Prostate gland (tissue), 2 donors: ENCODE measurements at regions not wholly inside any gene's neighbourhood (a gene's known extent, or its start where the extent isn't known, plus 50 kb on each side); places are given as distances from the start of the nearest gene placed in this dataset.

Source experiments
- POLR2A ChIP-seq: fragments of 450-650 bp; IDR thresholded peaks from one replicate; pipeline ENCODE4 v1.6.1; 2016; ENCODE audit warnings: antibody characterized with exemption, mild to moderate bottlenecking
- POLR2AphosphoS5 ChIP-seq: sonication (generic); formaldehyde crosslinking; IDR thresholded peaks from one replicate; pipeline ENCODE4 v1.6.1; 2017; ENCODE audit warnings: antibody characterized with exemption
- TF ChIP-seq, protein P1 (sequence below), 4 experiments: fragments of 200-600 bp in 2 of 4; fragments of 450-650 bp in 2 of 4; sonication (generic) in 2 of 4; IDR thresholded peaks; 1 replicate in 3 of 4; 2 replicates in 1 of 4; pipeline ENCODE4 v1.5.1; 2016 to 2019; ENCODE audit warnings: antibody characterized with exemption in 4 of 4, mild to moderate bottlenecking in 2 of 4, moderate library complexity in 2 of 4

- no peak for TF ChIP-seq POLR2A
- TF ChIP-seq, protein P1, sequence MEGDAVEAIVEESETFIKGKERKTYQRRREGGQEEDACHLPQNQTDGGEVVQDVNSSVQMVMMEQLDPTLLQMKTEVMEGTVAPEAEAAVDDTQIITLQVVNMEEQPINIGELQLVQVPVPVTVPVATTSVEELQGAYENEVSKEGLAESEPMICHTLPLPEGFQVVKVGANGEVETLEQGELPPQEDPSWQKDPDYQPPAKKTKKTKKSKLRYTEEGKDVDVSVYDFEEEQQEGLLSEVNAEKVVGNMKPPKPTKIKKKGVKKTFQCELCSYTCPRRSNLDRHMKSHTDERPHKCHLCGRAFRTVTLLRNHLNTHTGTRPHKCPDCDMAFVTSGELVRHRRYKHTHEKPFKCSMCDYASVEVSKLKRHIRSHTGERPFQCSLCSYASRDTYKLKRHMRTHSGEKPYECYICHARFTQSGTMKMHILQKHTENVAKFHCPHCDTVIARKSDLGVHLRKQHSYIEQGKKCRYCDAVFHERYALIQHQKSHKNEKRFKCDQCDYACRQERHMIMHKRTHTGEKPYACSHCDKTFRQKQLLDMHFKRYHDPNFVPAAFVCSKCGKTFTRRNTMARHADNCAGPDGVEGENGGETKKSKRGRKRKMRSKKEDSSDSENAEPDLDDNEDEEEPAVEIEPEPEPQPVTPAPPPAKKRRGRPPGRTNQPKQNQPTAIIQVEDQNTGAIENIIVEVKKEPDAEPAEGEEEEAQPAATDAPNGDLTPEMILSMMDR (IDR thresholded peaks at IDR 0.05): no peak
- no peak for TF ChIP-seq POLR2AphosphoS5
Observed at GRCh38 chr11:130544266-130544665, 95.8 kb downstream of the ADAMTS15 start.
